Neural crest cell (in vitro differentiated cells): ENCODE measurements at regions not wholly inside any gene's neighbourhood (a gene's known extent, or its start where the extent isn't known, plus 50 kb on each side); places are given as distances from the start of the nearest gene placed in this dataset.

Experiments used
- DNase-seq: peaks from one replicate; pipeline ENCODE4 v3.0.0; 2021; ENCODE audit warnings: low read depth, mixed read lengths, low spot score
- H3K27ac Mint-ChIP-seq: one replicate; pipeline ENCODE4 v1.8.0; 2021; ENCODE audit warnings: mild to moderate bottlenecking, mixed read lengths; ENCODE audit not compliant: unreplicated experiment
- H3K27me3 Mint-ChIP-seq: 2 replicates; pipeline ENCODE4 v1.8.0; 2021; ENCODE audit warnings: low read depth, mild to moderate bottlenecking, mixed read lengths
- H3K36me3 Mint-ChIP-seq: 2 replicates; pipeline ENCODE4 v1.8.0; 2021; ENCODE audit warnings: low read depth, mild to moderate bottlenecking, mixed read lengths
- H3K4me1 Mint-ChIP-seq: 2 replicates; pipeline ENCODE4 v1.8.0; 2021; ENCODE audit warnings: mixed read lengths
- H3K4me3 Mint-ChIP-seq: one replicate; pipeline ENCODE4 v1.8.0; 2021; ENCODE audit warnings: mild to moderate bottlenecking, mixed read lengths
- H3K9me3 Mint-ChIP-seq: 2 replicates; pipeline ENCODE4 v1.8.0; 2021; ENCODE audit warnings: mixed read lengths
- CTCF ChIP-seq: fragments of 200-600 bp; sonication (generic); conservative IDR thresholded peaks from 2 replicates; pipeline ENCODE4 v1.5.0; 2021; ENCODE audit warnings: antibody characterized with exemption, mild to moderate bottlenecking

- Mint-ChIP-seq H3K36me3 (no peaks in the 10 kb centered on the region), H3K27me3 (no peaks in the 10 kb centered on the region), H3K27ac (peak overlapping the region; percentile 19), H3K9me3 (peaks cover 3% of the 10 kb centered on the region), H3K4me3 (no peak overlapping the region), H3K4me1 (peaks cover 6% of the 10 kb centered on the region)
- no peak for TF ChIP-seq CTCF
- no peak for DNase-seq
Observed at GRCh38 chr5:179414459-179415261, 69.4 kb upstream of the ADAMTS2 start.

GRCh38 chr5:179413711-179414458 is 68.6 kb upstream of the ADAMTS2 start:
- Mint-ChIP-seq H3K9me3 (peaks cover 3% of the 10 kb centered on the region), H3K4me3 (no peak overlapping the region), H3K27ac (no peak overlapping the region), H3K36me3 (no peaks in the 10 kb centered on the region), H3K4me1 (peaks cover 6% of the 10 kb centered on the region), H3K27me3 (no peaks in the 10 kb centered on the region)
- DNase-seq, result no peak
- TF ChIP-seq CTCF, result no peak

- peaks cover 3% of the 10 kb centered on the region for H3K9me3 Mint-ChIP-seq
- H3K4me1 Mint-ChIP-seq, result peaks cover 6% of the 10 kb centered on the region
- no peak overlapping the region for H3K27ac Mint-ChIP-seq
- H3K4me3 Mint-ChIP-seq, result no peak overlapping the region
- H3K36me3 Mint-ChIP-seq, result no peaks in the 10 kb centered on the region
- no peak for TF ChIP-seq CTCF
- no peak for DNase-seq
- no peaks in the 10 kb centered on the region for H3K27me3 Mint-ChIP-seq
Observed at GRCh38 chr5:179413086-179413690, 67.9 kb upstream of the ADAMTS2 start.

- no peak for DNase-seq
- H3K36me3 Mint-ChIP-seq, result no peaks in the 10 kb centered on the region
- no peak overlapping the region for H3K4me3 Mint-ChIP-seq
- H3K27ac Mint-ChIP-seq, result no peak overlapping the region
- no peaks in the 10 kb centered on the region for H3K4me1 Mint-ChIP-seq
- no peaks in the 10 kb centered on the region for H3K27me3 Mint-ChIP-seq
- TF ChIP-seq CTCF, result no peak
- peaks cover 3% of the 10 kb centered on the region for H3K9me3 Mint-ChIP-seq
Observed at GRCh38 chr5:179411161-179411841, 66.0 kb upstream of the ADAMTS2 start.
